Smooth muscle cell (in vitro differentiated cells): ENCODE measurements at regions not wholly inside any gene's neighbourhood (a gene's known extent, or its start where the extent isn't known, plus 50 kb on each side); places are given as distances from the start of the nearest gene placed in this dataset.

Source experiments
- DNase-seq: peaks from one replicate; lab custom pipeline; 2025; ENCODE audit not compliant: unreplicated experiment; lab: John Stamatoyannopoulos, UW
- H2AFZ ChIP-seq: fragments of 200-600 bp; sonication (generic); 2 replicates; pipeline ENCODE4 v1.6.0; 2016; ENCODE audit warnings: antibody characterized with exemption, low read depth, mild to moderate bottlenecking
- H3F3A ChIP-seq: fragments of 200-600 bp; sonication (generic); 2 replicates; pipeline ENCODE4 v1.6.0; 2017; ENCODE audit warnings: antibody characterized with exemption, low read depth
- H3K27ac ChIP-seq: fragments of 200-600 bp; sonication (generic); 2 replicates; pipeline ENCODE4 v1.5.1; 2016; ENCODE audit warnings: low read depth, mild to moderate bottlenecking
- H3K27me3 ChIP-seq: fragments of 200-600 bp; sonication (generic); 2 replicates; pipeline ENCODE4 v1.6.1; 2016; ENCODE audit warnings: low read depth, mild to moderate bottlenecking
- H3K36me3 ChIP-seq: fragments of 200-600 bp; sonication (generic); 2 replicates; pipeline ENCODE4 v1.5.1; 2016; ENCODE audit warnings: low read depth
- H3K4me1 ChIP-seq: fragments of 200-600 bp; sonication (generic); 2 replicates; pipeline ENCODE4 v1.5.1; 2016; ENCODE audit warnings: low read depth
- H3K4me2 ChIP-seq: fragments of 200-600 bp; sonication (generic); 2 replicates; pipeline ENCODE4 v1.6.0; 2016; ENCODE audit warnings: mild to moderate bottlenecking
- H3K4me3 ChIP-seq: fragments of 200-600 bp; sonication (generic); 2 replicates; pipeline ENCODE4 v1.5.1; 2016; ENCODE audit warnings: mild to moderate bottlenecking
- H3K79me2 ChIP-seq: fragments of 200-600 bp; sonication (generic); 2 replicates; pipeline ENCODE4 v1.6.0; 2016; ENCODE audit warnings: low read depth, mild to moderate bottlenecking
- H3K9ac ChIP-seq: fragments of 200-600 bp; sonication (generic); 2 replicates; pipeline ENCODE4 v1.6.0; 2016; ENCODE audit warnings: low read depth
- H3K9me3 ChIP-seq: fragments of 200-600 bp; sonication (generic); replicated peaks from 2 replicates; pipeline ENCODE4 v1.5.1; 2016; ENCODE audit warnings: low read depth
- H4K20me1 ChIP-seq: fragments of 200-600 bp; sonication (generic); 2 replicates; pipeline ENCODE4 v1.6.0; 2016; ENCODE audit warnings: low read depth
- WGBS: methylation state at CpG from one replicate; pipeline ENCODE4 v1.1.7; 2016; ENCODE audit warnings: low lambda C conversion rate; 5-methylcytosine and 5-hydroxymethylcytosine counted together
- TF ChIP-seq, protein P1 (sequence below): fragments of 200-600 bp; sonication (generic); IDR thresholded peaks from 2 replicates; pipeline ENCODE4 v1.5.1; 2017; ENCODE audit warnings: borderline replicate concordance, mild to moderate bottlenecking, antibody characterized with exemption; ENCODE audit not compliant: insufficient read depth, poor library complexity, severe bottlenecking

DNA sequence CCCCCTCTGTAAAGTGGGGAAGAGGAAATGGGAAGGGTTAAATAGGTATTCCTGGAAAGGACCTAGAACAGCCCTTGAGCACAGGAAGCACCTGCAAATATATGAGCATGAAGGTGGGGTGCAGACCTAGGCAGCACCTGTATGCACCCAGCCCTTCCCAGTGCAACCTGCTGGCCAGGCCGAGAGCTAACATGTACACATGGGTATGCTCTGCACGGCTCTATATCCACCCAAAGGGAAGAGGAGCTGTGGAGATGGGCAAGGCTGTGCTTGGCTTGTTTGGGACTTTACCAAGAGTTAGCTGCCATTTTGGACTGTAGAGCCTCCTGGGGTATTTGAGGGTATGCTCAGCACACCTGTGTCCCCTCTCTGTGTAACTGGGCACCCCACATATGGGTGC is 171.2 kb downstream of the KLF13 start:
- 95% methylated on average over 2 of the region's 2 CpGs for WGBS
- TF ChIP-seq, protein P1, sequence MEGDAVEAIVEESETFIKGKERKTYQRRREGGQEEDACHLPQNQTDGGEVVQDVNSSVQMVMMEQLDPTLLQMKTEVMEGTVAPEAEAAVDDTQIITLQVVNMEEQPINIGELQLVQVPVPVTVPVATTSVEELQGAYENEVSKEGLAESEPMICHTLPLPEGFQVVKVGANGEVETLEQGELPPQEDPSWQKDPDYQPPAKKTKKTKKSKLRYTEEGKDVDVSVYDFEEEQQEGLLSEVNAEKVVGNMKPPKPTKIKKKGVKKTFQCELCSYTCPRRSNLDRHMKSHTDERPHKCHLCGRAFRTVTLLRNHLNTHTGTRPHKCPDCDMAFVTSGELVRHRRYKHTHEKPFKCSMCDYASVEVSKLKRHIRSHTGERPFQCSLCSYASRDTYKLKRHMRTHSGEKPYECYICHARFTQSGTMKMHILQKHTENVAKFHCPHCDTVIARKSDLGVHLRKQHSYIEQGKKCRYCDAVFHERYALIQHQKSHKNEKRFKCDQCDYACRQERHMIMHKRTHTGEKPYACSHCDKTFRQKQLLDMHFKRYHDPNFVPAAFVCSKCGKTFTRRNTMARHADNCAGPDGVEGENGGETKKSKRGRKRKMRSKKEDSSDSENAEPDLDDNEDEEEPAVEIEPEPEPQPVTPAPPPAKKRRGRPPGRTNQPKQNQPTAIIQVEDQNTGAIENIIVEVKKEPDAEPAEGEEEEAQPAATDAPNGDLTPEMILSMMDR = no peak

DNA sequence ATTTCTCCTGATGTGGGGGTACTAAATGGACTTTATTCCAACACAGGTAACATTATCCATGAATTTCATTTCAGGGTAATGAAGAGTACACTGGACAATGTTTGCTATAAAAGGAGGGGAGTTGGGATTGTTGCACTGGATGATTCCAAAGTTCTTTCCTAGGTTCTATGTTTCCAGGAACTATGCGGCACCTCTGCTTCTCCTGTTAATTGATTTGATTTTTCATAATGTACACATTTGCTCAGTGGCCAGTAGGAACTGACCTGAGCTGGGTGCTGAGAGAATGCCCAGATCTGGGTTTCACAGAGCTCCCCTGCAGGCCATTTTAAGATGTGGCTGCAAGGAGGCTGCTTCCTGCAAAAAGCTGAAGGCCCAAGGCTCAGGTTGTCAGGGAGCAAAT is 171.7 kb downstream of the KLF13 start:
- Histone ChIP-seq H3K4me1 (no peaks in the 10 kb centered on the region), H3K27ac (no peak overlapping the region), H3K9ac (no peak overlapping the region), H3K79me2 (no peaks in the 10 kb centered on the region), H3K27me3 (no peaks in the 10 kb centered on the region), H4K20me1 (no peaks in the 10 kb centered on the region), H3K4me3 (no peak overlapping the region), H3K9me3 (no peaks in the 10 kb centered on the region), H3K4me2 (no peak overlapping the region), H2AFZ (no peak overlapping the region), H3F3A (no peaks in the 10 kb centered on the region), H3K36me3 (no peaks in the 10 kb centered on the region)
- DNase-seq = no peak
- WGBS = 100% methylated on average over 1 of the region's 1 CpG
- TF ChIP-seq, protein P1 = no peak

More for the DNA sequence above, 171.2 kb downstream of the KLF13 start:
- no peaks in the 10 kb centered on the region for H3F3A ChIP-seq
- no peaks in the 10 kb centered on the region for H3K36me3 ChIP-seq
- H4K20me1 ChIP-seq = no peaks in the 10 kb centered on the region
- H3K4me1 ChIP-seq = no peaks in the 10 kb centered on the region
- H3K79me2 ChIP-seq = no peaks in the 10 kb centered on the region
- H3K9me3 ChIP-seq = no peaks in the 10 kb centered on the region
- no peak overlapping the region for H3K27ac ChIP-seq
- H3K27me3 ChIP-seq = no peaks in the 10 kb centered on the region
- no peak overlapping the region for H3K4me2 ChIP-seq
- no peak overlapping the region for H3K4me3 ChIP-seq
- no peak overlapping the region for H2AFZ ChIP-seq
- DNase-seq = no peak
- no peak overlapping the region for H3K9ac ChIP-seq

DNA sequence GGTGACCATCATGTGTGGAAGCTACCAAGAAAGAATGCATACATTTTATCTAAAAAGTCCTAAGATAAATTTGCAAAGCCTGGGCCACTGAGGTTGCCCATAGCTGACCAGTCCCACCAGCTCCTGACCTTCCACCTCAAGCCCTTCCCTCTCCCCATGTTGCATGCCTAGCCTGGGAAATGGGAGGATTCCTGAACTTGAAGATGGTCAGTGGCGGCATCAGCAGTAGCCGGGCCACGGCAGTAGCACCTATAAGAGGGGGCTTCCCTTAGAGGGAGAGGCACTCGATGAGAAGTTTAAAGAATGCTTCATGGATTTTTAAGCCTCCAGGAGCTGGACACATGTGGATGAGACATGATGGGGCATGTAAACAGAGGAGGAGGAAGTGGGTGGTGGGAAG is 172.1 kb downstream of the KLF13 start:
- Histone ChIP-seq H4K20me1 (no peaks in the 10 kb centered on the region), H3F3A (no peaks in the 10 kb centered on the region), H3K4me1 (no peaks in the 10 kb centered on the region), H3K4me3 (no peak overlapping the region), H3K9ac (no peak overlapping the region), H3K4me2 (no peak overlapping the region), H3K36me3 (no peaks in the 10 kb centered on the region), H2AFZ (no peak overlapping the region), H3K27ac (no peak overlapping the region), H3K9me3 (no peaks in the 10 kb centered on the region), H3K79me2 (no peaks in the 10 kb centered on the region), H3K27me3 (no peaks in the 10 kb centered on the region)
- whole genome bisulfite sequencing = 96% methylated on average over 4 of the region's 4 CpGs
- DNase-seq = no peak
- TF ChIP-seq, protein P1 = no peak

DNA sequence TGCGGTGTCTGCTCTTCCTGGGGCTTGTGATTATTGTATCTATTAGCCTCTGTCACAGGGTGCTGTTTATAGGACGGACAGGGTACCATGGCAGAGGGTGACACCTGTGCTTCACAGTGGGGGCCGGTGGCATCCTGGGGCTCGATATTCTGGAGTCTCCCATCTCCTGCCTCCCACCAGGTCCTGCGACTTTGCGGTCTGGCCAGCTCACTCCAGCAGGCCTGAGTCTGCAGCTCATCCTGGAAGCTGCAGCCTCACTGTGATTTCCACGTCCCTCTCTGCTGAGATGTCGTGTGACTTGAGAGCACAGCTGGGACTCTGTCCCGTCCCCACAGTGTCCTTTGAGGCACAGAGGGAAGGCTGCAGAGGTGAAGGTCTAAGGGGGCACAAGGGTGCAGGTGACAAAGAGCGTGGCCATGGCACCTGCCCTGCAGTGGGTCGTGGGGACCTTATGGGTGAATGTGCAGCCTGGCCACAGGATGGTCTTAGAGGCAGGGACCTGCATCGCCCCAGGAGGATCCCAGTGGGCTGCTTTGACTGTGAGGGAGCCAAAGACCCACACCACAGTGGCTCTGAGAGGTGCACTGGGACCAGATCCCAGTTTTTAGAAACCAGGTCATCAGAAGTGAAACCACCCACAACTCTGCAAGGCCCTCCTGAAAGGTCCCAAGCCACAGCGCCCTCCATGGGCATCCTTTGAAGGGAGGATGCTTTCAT is 172.8 kb downstream of the KLF13 start:
- Histone ChIP-seq H3K4me3 (no peak overlapping the region), H3K4me1 (no peaks in the 10 kb centered on the region), H3K36me3 (no peaks in the 10 kb centered on the region), H3K9me3 (no peaks in the 10 kb centered on the region), H4K20me1 (no peaks in the 10 kb centered on the region), H3F3A (no peaks in the 10 kb centered on the region), H3K27ac (no peak overlapping the region), H2AFZ (no peak overlapping the region), H3K79me2 (no peaks in the 10 kb centered on the region), H3K4me2 (no peak overlapping the region), H3K27me3 (no peaks in the 10 kb centered on the region), H3K9ac (no peak overlapping the region)
- no peak for DNase-seq
- 97% methylated on average over 13 of the region's 13 CpGs for WGBS
- TF ChIP-seq, protein P1 = no peak
